ENCODE measurements at regions not wholly inside any gene's neighbourhood (a gene's known extent, or its start where the extent isn't known, plus 50 kb on each side); places are given as distances from the start of the nearest gene placed in this dataset.

GRCh38 chr20:53843645-53844044, 226.7 kb downstream of the BCAS1 start:
- DNase-seq (no peak), ATAC-seq (no peak)
- intact Hi-C loops (cut with DNase I), result no loop called here
- H3K27ac ChIP-seq, result no peak overlapping the region
- no peaks in the 10 kb centered on the region for H3K36me3 ChIP-seq
- TF ChIP-seq POLR2A (IDR thresholded peaks at IDR 0.05), result no peak
- TF ChIP-seq CTCF (IDR thresholded peaks at IDR 0.05), result no peak
- no peak overlapping the region for H3K4me3 ChIP-seq
- no peaks in the 10 kb centered on the region for H3K27me3 ChIP-seq
- H3K9me3 ChIP-seq, result no peaks in the 10 kb centered on the region
- H3K4me1 ChIP-seq, result no peaks in the 10 kb centered on the region
- WGBS (ENCODE audit: insufficient coverage, low coverage, low lambda C conversion rate, missing lambda C conversion rate), result 86% methylated on average over 1 of the region's 2 CpGs

GRCh38 chr20:53842301-53843099, 227.9 kb downstream of the BCAS1 start:
- 88% methylated on average over 1 of the region's 1 CpG for WGBS (ENCODE audit: insufficient coverage, low coverage, low lambda C conversion rate, missing lambda C conversion rate)
- peak in 1 of 4 donors; percentile 44 for ATAC-seq
- intact Hi-C loops (cut with DNase I), result no loop called here
- Histone ChIP-seq H3K9me3 (no peaks in the 10 kb centered on the region), H3K4me3 (no peak overlapping the region), H3K27ac (no peak overlapping the region), H3K36me3 (no peaks in the 10 kb centered on the region), H3K27me3 (no peaks in the 10 kb centered on the region), H3K4me1 (no peaks in the 10 kb centered on the region)
- DNase-seq, result no peak
- TF ChIP-seq POLR2A (IDR thresholded peaks at IDR 0.05) (no peak), CTCF (IDR thresholded peaks at IDR 0.05) (no peak)

DNA sequence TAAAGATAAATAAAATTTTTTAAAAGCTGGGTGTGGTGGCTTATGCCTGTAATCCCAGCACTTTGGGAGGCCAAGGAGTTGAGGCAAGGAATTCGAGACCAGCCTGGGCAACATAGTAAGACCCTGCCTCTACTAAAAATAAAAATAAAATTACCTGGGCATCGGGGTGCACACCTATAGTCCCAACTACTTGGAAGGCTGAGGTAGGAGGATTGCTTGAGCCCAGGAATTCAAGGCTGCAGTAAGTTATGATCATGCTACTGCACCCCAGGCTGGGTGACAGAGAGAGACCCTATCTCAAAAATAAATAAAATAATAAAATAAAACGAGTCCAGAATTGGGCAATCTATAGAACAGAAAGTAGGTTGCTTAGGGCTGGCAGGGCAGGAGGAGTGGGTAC, 228.7 kb downstream of the BCAS1 start:
- Histone ChIP-seq H3K36me3 (no peaks in the 10 kb centered on the region), H3K27me3 (no peaks in the 10 kb centered on the region), H3K27ac (no peak overlapping the region), H3K9me3 (no peaks in the 10 kb centered on the region), H3K4me1 (no peaks in the 10 kb centered on the region), H3K4me3 (no peak overlapping the region)
- DNase-seq, result no peak
- intact Hi-C loops (cut with DNase I), result no loop called here
- TF ChIP-seq CTCF (IDR thresholded peaks at IDR 0.05) (no peak), POLR2A (IDR thresholded peaks at IDR 0.05) (no peak)
- no peak for ATAC-seq
- 88% methylated on average over 2 of the region's 3 CpGs for WGBS (ENCODE audit: insufficient coverage, low coverage, low lambda C conversion rate, missing lambda C conversion rate)

DNA sequence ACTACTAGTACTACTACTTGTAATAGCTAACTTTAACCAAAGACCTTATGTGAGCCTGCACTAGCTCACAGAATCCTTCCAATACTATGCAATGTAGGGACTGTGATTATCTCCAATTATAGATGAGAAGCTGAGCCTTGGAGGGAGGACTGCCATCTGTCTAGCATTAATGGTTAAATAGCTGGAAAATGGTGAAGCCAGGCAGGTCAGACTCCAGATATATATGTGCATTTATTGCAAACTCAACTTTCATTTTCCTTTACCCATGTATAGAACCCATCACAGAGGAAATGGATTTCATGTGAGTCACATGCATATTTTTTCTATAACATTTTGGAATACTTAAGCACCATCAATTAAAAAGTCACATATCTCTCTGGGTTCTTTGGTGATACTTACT, 229.9 kb downstream of the BCAS1 start:
- TF ChIP-seq CTCF (IDR thresholded peaks at IDR 0.05) (no peak), POLR2A (IDR thresholded peaks at IDR 0.05) (no peak)
- ATAC-seq (no peak), DNase-seq (no peak)
- Histone ChIP-seq H3K27ac (no peak overlapping the region), H3K27me3 (no peaks in the 10 kb centered on the region), H3K9me3 (no peaks in the 10 kb centered on the region), H3K36me3 (no peaks in the 10 kb centered on the region), H3K4me3 (no peak overlapping the region), H3K4me1 (no peaks in the 10 kb centered on the region)
- intact Hi-C loops (cut with DNase I), result no loop called here

All from right lobe of liver (tissue), 6 donors.